ENCODE measurements at regions not wholly inside any gene's neighbourhood (a gene's known extent, or its start where the extent isn't known, plus 50 kb on each side); places are given as distances from the start of the nearest gene placed in this dataset.
"Not testable (repeated sequence)": the region's sequence is repeated elsewhere in the genome, so short reads cannot be mapped to it uniquely, and the experiment has no call there.

DNA sequence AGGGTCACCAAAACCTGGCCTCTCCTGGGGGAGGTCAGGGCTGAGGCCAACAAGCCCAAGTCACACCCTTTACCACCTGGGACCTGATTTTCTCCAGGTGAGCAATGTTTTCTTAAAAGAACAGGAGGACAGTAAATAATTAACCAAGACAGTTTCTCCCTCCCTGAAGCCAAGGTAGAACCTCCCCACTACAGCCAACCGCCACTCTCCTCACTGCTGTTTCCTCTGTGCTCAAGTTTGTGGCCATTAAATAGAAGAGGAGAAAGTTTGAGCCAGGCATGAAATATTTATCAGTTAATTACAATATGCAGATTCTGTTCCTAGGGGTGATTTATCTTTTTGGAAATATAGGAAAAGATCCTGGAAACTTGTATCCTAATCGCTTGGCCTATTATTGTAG is 150.6 kb upstream of the ANKRD20A1 start:
- DNase-seq, result not testable (repeated sequence)

DNA sequence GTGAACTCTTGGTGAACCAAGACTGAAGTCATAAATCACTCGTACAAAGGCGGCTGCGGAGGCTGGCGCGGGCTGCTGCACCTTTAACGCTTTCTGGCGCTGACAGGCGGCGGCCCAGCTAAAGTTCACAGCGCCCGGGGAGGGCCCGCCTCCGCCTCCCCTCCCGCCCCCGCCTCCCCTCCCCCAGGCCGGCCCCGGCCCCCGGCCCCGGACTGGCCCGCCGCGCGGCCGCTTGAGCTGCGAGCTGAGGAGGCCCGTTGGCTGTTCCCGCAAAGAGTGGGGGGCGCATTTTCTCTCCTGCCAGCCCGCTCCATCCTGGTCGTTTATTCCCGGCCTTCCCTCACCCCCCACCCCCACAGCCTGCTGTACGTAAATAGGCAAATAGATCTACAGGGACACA is 147.3 kb upstream of the ANKRD20A1 start:
- not testable (repeated sequence) for DNase-seq

GRCh38 chr9:67711931-67712330 is 146.8 kb upstream of the ANKRD20A1 start:
- not testable (repeated sequence) for DNase-seq

- DNase-seq, result not testable (repeated sequence)
Observed at GRCh38 chr9:67712956-67713355, 145.8 kb upstream of the ANKRD20A1 start.

- peak; percentile 8 for DNase-seq
Observed at GRCh38 chr9:67717830-67718388, 140.8 kb upstream of the ANKRD20A1 start.

DNA sequence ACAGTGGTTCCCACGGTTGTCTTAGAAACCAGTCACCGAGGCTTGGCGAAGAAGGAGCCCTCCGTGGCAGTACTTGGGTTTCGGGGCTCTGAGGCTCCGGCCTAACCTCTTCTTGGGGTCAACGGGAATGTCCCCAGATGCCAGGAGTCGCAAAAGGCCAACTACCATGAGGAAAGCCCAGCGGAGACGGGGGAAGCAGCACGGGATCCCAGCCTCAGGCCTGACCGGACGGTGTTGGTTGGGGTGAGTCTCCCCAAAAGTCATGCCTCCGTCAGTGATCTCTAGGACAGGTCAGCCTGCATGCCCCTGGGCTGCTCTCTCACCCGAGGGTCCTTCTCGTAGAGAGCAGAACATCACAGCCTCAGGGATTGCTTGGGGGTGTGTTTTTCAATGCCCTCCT is 138.2 kb upstream of the ANKRD20A1 start:
- DNase-seq, result not testable (repeated sequence)

DNA sequence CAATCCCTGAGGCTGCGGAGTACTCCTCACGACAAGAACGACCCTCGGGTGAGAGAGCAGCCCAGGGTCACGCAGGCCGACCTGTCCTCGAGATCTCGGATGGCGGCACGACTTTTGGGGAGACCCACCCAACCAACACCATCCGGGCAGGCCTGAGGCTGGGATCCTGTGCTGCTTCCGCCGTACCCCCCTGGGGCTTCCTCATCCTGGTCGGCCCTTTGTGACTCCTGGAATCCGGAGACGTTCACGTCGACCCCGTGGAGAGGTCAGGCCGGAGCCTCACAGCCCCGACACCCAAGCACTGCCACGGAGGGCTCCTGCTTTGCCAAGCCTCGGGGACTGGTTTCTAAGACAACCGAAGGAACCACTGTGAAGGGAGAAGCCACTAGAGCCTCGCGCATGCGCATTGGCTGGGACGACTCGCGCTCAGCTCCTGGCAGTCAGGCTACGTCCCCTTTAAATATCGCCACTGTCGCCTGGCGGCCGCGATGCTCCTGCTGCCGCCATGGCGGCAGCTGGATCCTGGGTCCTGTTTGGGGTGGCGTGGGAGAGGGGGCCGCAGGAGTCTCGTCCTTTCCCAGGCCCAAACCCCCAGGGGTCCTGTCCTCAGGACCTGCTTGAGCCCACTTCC is 136.2 kb upstream of the ANKRD20A1 start:
- not testable (repeated sequence) for DNase-seq

DNA sequence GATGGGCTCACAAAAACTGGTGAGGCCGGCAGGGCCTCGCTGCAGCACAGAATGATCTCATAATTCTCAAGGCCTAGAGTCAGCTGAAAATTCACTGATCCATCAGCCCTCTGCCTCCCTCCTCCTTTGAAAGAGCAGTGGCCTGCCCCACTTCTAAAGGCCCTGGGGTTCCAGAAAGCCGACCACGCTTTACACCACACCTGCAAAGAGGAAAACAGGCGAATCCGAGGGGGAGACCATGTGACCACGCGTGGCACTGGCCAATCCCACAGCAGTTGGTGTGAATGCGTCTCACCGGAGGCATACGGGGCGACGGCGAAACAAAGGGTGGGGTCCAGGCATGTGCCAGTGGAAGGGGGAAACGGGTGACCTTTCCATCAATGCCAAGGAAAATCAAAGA is 135.5 kb upstream of the ANKRD20A1 start:
- peak; percentile 6 for DNase-seq

GRCh38 chr9:67724885-67725284 is 133.8 kb upstream of the ANKRD20A1 start:
- peak; percentile 29 for DNase-seq

GRCh38 chr9:67726213-67726988 is 132.3 kb upstream of the ANKRD20A1 start:
- DNase-seq, result not testable (repeated sequence)

DNA sequence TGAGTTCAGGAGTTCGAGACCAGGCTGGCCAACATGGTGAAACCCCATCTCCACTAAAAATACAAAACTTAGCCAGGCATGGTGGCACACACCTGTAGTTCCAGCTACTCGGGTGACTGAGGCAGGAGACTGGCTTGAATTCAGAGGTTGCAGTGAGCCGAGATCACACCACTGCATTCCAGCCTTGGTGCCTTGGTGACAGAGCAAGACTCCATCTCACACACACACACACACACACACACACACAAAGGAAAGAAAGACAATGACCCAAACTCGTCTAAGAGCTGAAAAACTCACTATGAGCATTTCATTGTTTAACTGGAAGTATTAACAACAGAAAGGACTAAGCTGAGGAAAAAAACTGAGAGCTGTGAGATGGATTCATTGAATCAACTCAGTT is 95.6 kb upstream of the ANKRD20A1 start:
- DNase-seq, result not testable (repeated sequence)

- not testable (repeated sequence) for DNase-seq
Observed at GRCh38 chr9:67771807-67772206, 86.9 kb upstream of the ANKRD20A1 start.

GRCh38 chr9:67800170-67800569 is 58.6 kb upstream of the ANKRD20A1 start:
- DNase-seq, result not testable (repeated sequence)
